ENCODE measurements at regions not wholly inside any gene's neighbourhood (a gene's known extent, or its start where the extent isn't known, plus 50 kb on each side); places are given as distances from the start of the nearest gene placed in this dataset.

DNA sequence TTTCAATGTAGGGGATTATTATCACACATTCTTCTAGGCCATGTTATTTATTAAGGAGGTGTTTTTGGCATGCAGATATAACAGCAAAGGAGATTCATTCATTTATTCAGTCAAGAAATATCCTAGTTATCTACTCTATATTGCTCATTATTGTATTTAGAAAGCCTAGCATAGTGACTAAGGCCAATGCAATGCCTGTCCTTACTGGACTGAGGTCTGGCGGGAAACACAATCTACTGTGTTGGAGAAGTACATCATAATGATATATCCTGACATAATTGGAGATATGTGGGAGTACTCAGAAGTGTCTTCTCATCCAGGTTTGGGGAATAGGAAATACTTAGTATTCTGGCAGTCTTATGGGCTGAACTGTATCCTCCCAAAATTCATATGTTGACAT is 421.5 kb upstream of the USP24 start:
- no peak for DNase-seq

DNA sequence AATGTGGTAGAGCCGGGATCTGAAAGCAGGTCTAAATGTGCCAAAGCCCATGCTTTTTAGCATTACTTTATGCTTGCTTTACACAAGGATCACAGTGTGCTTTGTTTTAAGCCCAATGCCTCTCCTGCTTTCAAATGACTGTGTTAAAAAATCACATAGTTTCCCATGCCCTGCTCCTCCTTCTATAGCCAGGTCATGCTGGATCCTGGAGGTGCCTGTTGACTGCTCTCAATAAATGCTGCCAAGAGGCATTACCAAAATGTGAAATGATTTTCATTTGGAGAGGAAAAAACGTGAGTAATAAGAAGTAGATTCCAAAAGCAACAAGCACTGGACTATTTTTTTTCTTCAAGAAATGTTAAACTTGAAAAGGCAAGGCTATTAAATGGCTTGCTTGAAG is 420.7 kb upstream of the USP24 start:
- no peak for DNase-seq

DNA sequence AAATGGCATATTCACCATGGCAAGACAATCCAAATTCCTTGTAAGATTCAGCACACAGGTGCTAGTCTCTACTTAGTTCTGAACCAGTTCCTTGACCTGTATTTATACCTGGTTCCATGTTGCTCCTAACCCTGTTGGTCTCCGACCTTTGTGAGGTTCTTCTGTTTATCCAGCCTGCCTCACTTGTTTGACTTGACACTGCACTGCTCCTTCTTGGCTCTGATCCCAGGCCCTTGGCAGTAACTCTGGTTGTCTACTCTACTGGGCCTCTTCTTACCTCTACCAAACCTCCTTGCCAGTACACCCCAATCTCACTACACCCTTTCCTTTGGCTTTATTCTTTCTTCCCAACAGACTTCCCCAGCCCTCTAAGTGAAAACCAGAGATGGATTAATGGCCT is 419.4 kb upstream of the USP24 start:
- DNase-seq, result no peak

DNA sequence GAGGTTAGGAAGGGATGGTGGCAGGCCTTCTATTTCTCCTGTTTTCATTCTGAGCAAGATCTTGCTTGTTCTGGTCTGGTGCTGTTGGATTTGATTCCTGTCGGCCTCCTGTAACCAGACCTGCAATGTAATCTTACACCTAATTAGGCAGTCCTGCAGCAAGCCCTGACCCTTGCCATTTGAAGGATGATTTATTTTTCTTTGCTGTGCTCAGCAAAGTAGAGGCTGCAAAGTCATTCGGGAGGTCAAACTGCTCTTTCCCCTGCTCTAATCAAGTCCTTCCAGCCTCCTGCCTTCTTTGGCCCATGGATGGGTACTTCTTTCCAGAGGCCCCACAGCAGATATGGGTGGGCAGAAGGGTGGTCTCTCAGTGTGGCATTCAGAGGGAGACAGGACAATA is 417.7 kb upstream of the USP24 start:
- DNase-seq, result no peak

DNA sequence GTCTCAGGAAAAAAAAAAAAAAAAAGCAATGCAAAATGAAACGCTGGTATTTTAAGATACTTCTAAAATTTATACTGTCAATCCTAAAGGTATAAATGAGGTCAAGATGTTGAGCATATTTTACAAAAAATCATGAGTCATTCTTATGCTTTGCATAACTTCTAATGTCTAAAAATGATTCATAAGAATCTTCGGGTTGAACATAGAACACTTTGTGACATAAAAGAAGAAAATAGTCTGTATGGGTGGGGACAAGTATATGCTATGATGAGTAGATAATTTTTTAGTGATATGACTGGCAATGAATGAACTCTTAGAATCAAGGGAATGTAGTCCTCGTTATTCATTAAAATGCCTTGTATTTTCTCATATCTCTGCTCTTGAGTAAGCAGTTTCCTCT is 416.9 kb upstream of the USP24 start:
- no peak for DNase-seq

DNA sequence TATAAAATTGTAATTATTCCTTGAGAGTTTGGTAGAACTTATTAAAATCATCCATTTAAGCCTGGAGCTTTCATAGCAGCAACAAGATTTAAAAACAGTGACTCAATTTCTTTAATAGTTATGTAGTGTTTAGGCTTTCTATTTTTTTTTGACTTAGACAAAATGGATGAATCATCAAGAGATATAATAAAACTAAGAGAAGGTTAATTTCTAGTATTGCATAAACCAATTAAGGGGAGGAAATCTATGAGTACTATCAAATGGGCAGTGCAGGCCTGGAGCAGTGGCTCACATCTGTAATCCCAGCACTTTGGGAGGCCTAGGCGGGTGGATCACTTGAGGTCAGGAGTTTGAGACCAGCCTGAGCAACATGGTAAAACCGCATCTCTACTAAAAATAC is 416.3 kb upstream of the USP24 start:
- no peak for DNase-seq

DNA sequence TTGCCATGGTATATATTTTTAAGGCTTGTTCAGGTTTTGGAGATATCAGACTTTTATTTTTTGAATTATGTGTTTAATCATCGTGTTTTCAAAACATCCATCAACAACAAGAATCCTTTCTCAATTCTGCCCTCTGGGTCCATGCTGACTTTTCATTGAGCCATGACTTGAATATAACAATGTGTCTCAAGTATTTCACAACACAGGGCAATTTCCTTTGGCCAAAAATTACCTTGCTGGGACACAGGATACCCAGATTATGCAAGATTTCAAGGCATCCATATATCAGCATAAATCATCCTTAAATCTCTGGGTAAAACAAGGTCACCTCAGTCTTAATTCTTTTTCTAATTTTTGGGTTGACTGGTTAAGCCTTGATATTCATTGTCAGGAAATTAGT is 411.2 kb upstream of the USP24 start:
- no peak for DNase-seq

DNA sequence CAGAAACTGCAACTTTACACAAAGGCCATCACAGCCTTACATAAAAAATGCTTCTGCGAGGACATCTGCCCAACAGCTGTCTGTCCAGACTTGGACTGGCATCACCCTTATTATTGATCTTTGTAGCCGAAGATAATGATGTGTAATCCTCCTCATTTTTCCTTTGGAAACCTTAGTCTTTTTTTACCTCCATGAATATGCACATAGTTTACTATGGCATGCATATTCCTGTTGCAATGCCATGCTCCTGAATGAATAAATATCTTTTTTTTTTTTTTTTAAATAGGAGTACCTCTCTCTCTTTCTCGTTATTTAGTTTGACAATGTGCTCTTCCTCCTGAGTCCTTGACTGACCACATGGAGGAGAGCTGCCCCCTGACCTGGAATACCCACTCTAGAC is 409.6 kb upstream of the USP24 start:
- no peak for DNase-seq

DNA sequence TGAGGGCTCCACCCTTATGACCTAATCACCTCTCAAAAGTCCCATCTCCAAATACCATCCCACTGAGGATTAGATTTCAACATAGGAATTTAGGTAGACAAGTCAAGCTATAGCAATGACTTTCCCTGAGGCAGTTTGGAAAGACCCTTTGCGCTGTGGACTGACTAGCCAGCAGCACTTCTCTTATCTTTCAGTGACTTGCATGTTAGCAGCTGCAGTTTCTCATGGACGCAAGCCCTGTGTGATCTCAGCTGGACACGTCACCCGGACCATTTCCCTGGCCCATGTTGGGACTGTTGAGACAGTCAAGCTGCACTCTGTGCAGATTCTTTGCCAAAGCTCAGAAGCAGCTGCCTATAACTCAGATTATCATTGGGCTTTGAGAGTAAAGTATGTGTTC is 408.1 kb upstream of the USP24 start:
- DNase-seq, result no peak

DNA sequence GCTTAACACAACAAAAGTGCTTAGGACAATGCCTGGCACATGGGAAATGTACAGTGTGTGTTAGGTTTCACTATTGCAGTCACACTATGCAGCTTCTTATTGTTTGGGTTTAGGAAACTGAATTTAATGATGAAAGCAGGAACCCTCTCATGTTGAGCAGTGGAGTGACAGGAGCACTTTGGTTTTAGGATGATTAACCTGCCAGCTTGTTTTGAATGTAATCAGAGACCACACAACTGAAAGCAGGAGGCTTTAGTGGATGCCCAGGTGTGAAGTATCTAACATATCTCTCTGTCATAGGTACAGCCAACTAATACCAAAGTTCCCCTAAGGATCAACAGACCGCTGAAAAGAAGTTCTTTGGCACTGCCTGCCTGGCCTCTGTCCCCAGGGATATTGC is 406.9 kb upstream of the USP24 start:
- DNase-seq, result no peak

DNA sequence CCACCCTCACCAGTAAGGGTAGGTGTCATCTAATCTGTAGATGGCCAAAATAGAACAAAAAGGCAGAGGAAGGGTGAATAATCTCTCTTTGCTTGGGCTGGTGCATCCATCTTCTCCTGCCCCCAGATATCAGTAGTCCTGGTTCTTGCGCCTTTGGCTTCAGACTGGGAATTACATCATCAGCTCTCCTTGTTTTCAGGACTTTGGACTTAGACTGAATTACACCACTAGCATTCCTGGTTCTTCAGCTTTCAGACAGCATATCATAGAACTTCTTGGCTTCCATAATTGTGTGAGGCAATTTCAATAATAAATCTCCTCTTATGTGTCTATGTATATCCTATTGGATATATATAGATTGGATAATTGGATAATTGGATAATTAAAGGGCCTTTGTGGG is 403.0 kb upstream of the USP24 start:
- DNase-seq, result no peak

DNA sequence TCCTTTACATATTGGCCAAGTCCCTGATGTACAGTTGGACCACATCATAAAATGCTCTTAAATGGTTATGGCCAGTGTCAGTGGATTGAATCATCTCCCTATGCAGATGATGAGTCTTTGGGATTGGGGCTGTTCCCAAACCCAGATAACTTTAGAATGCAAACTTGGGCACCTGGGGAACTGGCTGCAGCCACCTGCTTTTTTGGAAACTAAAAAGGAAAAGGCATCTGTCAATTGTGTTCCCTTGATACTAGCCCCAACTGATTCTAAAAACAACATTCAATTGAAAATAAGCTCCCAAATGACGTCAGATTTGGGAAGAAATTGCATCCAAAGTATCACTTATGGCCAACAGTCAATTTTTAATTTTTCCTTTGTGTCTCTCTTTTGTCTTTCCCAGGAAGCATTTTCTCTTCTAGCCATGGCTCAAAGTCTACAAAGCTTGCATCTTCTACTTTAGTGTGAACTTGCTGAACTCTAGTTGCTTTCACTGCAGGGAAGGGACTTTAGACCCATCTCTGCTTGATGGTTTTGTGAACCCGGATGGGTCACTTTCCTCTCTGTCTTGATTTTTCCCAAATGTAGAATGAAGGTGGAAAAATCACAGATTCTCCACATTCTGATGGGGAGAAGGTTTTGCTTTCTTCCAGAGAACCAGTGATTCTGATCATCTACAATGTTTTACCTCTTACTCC is 402.3 kb upstream of the USP24 start:
- no peak for DNase-seq

DNA sequence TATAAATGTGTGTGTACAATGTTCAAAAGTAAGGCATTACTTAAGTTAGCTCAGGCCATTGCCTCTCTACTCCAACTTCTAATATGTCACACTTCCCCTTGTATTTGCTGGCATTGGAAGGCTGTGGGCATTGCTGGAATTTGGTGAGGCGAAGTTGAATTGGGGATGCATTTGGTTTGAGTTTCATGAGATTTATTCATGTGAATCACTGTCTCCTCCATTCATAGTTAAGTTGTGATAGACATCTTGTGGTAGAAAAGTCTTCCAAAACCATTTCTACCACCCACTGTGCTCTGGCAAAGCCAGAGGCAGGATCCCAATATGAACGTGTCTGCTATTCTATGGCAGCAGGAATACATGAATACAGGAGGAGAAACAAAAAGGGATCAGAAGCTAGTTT is 397.8 kb upstream of the USP24 start:
- DNase-seq, result no peak

DNA sequence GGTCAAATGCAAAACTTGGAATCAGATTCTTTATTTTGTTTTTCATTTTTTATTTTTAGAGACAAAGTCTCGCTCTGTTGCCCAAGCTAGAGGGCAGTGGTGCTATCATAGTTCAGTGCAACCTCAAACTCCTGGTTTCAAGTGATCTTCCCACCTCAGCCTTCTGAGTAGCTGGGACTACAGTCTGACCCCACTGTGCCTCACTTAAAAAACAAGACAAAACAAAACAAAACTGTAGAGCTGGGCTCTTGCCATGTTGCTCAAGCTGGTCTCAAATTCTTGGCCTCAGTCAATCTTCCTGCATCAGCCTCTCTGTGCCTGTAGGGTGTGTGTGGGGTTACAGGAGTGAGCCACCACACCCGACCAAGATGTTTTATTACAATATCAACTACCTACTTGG is 396.0 kb upstream of the USP24 start:
- DNase-seq, result no peak

DNA sequence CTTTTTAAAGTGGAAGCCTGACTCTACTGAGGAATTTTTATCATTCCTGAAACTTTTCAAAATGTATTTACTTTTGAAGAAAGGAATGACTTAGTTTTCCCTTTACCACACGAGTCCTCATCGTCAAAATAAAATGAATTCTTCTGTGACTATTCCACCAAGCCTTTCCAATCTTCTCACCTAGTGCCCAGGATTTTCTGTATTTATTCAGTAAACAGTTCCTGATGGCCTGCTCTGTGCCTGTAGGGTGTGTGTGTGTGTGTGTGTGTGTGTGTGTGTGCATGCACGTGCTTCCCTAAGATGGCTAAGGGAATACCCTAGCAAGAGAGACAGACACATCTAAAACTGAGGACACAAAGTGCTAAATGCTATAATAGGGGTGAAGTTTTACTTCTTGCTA is 395.0 kb upstream of the USP24 start:
- DNase-seq, result no peak

DNA sequence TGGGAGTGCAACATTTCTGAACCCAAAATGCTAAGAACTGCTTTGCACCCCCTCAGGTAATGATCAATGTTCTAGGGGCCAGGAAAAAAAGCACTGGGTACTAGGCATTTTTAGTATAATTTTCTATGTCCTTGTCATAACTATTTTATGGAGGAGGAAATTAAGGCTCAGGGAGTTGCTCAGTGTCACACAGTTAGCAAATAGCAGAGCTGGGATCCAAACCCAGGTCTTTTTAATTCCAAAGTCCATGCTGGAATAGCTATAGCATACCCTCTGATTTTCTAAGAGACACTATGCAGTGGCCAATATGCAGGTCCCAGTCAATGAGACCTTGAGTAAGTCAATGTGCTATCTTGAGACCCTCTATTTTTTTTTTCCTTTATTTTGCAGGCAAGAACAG is 394.5 kb upstream of the USP24 start:
- DNase-seq, result no peak

DNA sequence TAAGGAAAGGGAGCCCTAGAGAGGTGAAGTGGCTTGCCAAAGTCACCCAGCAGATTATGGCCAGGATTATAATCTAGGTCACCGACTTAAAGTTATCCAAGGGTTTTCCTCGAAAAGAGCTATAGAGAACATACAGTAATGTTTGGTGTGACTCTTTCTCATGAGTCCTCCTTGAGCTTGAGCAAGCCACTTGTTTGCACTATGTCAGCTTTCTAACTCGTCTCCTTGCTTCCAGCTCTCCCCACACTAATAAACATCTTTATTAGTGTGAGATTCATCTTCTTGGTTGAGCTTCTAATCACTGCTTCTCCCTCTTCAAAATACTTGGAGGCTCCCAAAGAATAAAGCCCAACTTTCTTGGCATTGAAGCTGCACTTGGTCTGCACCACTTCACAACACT is 390.0 kb upstream of the USP24 start:
- no peak for DNase-seq

DNA sequence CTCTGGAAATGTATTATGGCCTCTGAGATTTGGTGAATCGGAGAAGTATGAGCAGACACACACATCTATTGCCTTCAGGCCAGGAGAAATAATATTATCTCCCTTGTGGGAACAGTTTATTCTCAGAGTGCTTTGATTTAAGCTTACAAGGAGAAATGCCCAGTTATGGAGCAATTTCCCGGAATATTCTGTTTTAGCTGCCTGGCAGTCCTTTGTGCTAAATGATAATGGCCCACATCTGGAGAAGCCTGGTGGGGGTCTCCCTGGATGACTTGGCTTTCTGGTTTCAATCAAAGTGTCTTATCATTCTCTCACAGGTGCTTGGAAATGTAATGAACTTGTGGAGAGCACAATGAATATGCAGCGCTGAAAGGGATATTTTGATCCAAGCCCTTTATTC is 389.6 kb upstream of the USP24 start:
- no peak for DNase-seq

DNA sequence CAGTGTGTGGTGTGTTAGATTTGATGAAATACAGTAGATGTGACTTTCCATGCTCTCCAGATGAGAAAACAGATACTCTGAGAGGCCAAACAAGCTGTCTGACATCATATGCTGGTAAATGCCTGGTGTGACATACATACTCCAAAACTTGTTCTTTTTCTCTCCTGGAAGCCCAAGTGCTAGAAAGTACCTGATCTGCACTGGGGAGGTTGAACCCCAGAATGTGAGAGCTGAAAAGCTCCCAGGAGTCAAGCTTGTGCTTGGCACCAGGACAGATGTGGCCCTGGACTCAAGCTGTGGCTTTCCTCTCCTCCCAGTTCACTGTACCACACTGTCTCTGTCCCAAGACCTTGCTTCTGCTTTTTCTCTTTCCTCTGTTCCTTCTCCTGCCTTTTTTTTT is 389.0 kb upstream of the USP24 start:
- no peak for DNase-seq

DNA sequence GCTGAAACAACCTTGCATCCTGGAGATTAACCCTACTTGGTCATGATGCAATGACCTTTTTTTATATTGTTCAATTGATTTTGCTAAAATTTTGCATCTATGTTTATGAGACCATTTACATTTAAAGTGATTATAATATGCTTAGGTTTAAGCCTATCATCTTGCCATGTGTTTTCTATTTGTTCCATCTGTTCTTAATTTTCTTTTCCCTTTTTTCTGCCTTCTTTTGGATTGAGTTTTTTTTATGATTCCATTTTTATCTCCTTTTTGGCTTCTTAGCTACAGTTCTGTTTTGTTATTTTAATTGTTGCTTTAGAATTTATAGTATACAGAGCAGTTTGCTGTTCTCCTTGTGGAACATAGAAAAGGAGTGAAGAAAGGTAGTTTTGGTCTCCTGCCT is 385.1 kb upstream of the USP24 start:
- DNase-seq, result no peak

DNA sequence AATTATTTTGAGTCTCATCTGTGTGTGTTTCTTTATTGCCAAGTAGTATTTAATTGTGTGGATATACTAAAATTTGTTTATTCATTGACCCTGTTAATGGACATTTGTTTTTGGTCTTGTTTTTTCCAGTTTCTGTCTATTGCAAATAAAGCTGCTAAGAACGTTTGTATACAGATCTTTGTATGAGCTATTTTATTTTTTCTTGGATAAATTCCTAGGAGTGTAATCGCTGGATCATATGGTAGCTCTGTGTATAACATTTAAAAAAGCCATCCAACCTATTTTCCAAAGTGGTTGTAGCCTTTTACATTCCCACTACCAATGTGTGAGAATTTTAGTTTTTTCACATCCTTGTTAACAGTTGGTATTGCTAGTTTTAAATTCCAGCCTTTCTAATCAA is 382.7 kb upstream of the USP24 start:
- no peak for DNase-seq

DNA sequence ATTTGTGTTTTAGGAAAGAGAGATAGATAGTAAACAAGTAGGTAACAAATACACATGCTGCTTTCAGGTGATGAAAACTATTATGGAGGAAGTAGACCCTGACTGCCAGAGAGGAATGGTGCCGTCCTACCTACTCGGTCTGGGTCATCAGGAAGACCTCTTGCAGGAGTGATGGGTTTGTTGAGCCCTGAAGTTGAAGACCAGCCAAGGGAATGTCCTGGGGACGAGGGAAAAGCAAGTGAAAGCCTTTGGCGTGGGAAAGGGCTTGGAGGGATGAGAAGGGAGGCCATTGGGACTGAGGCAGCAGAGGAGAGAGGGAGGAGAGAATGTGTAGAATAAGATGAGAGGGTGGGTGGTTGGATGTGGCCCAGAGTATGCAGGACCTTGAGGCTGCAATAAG is 379.5 kb upstream of the USP24 start:
- DNase-seq, result no peak

DNA sequence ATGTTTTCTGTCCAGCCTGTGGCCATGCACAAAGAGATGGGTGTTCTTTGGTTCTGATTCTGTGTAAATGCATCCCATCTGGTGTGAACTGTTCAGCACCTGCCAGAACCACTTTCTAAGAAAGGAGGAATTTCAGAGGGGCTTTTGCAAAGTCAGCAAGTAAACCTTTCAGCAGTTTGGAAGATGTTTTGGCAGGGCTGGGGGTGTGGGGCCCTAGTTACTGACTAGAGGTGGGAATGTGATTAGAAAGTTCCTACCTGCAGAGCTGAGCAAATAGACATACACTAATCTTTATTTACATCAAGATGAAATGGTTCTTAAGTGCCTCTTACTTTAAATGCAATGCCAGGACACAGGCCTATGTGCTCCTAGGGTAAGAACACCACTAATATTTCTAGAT is 378.1 kb upstream of the USP24 start:
- DNase-seq, result no peak

DNA sequence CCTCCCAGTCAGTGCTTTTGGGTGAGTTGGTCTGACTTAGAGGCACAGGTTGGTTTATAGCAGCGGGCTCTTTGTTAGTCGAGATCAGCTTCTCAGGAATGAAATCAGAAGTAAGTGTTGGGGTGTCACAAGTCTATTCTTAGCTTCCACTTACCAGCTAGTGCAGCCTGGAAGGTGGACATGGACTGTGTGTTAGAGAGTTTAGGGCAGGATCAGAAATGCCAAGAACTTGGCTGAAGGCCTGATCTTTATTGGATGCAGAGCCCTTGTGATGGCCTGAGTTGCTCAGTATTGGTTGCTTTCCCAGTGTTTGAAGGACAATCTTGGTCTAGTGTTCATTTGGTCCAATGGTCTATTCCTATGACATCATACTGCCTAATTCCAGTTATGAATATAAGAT is 377.0 kb upstream of the USP24 start:
- no peak for DNase-seq

DNA sequence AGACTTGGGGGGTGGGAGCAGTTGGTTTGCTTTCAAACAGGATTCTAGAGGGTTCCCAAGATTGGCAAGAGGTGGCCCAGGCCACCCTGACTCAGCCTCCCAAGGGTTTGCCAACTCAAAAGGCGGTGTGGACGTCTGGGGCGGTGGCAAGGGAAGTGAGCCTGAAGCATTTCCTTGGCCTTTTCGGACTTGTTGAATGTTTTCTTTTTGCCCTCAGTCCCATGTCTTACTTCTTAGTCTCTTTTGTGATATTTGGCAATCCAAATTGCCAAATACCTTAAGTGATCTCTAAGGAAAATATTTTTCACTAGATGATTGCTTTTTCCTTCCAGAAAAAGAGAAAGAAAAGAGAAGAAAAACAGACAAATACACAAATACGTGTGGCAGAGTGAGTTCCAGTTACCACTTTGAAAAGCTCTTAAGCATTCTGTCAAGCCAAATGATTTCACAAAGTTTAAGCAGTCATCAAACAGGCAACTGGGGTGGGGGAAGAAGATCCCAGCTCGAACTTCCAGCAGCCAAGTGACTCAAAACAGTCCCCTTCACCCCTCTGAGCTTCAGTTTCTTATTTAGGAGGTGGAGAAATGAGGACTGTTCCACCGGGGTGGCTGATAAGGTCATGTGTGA is 374.6 kb upstream of the USP24 start:
- DNase-seq, result no peak

All from NCI-H69 (cell line).